K562 (cell line): ENCODE measurements at regions not wholly inside any gene's neighbourhood (a gene's known extent, or its start where the extent isn't known, plus 50 kb on each side); places are given as distances from the start of the nearest gene placed in this dataset.

Source experiments
- ATAC-seq: fragments of 200-7000 bp; cut with Tn5 transposase; 3 replicates; pipeline ENCODE4 v1.9.1; 2020; ENCODE audit warnings: moderate library complexity
- BruUV-seq: library from RNA; stranded (reverse); fragments of 400-500 nt; replicated peaks from 2 replicates; lab custom pipeline; 2021; lab: Mats Ljungman, UMichigan
- CTCF ChIA-PET: fragments of 300-600 bp; formaldehyde crosslinking; extraction: SDS; loops from one replicate; lab custom pipeline; 2021; ENCODE audit warnings: low intra/inter-chr PET ratio; lab: Yijun Ruan, JAX
- POLR2A ChIA-PET: fragments of 300-600, 350-650 bp; sonication (Branson Sonifier 250); formaldehyde crosslinking; extraction: SDS; loops from one replicate; lab custom pipeline; 2021; ENCODE audit warnings: antibody characterized with exemption, inconsistent platforms; lab: Yijun Ruan, JAX
- DNase-seq, 4 experiments: peaks; one replicate each; pipeline versions ENCODE4 v3.0.0 to v3.0.0-alpha.2; 2011 to 2018; ENCODE audit warnings: low spot score in 3 of 4, mixed read lengths in 3 of 4; ENCODE audit errors: extremely low read depth in 1 of 4
- FAIRE-seq: peaks from 2 replicates; lab custom pipeline; 2011; peaks lifted over from hg19 to GRCh38; lab: Jason Lieb, UNC
- H2AFZ ChIP-seq: 2 replicates; pipeline ENCODE4 v1.6.0; 2011; ENCODE audit warnings: low read depth, low read length, control low read depth, inconsistent platforms
- H3K27ac ChIP-seq: fragments of 200-600 bp; 3 replicates; pipeline ENCODE4 v1.8.0; 2011; ENCODE audit warnings: low read depth, mild to moderate bottlenecking, control low read depth, inconsistent platforms, low read length, moderate library complexity, mixed read lengths; ENCODE audit errors: extremely low read depth
- H3K27me3 ChIP-seq, 2 experiments: fragments of 300-600 bp in 1 of 2; 2 replicates in 1 of 2; 3 replicates in 1 of 2; pipeline versions ENCODE4 v1.6.0 to v1.8.0; 2011; ENCODE audit warnings: inconsistent platforms in 2 of 2, low read length in 2 of 2, mild to moderate bottlenecking in 1 of 2, mixed read lengths in 1 of 2, moderate library complexity in 1 of 2; ENCODE audit not compliant: control insufficient read depth in 2 of 2, insufficient read depth in 2 of 2
- H3K36me3 ChIP-seq: fragments of 300-600 bp; 3 replicates; pipeline ENCODE4 v1.8.0; 2011; ENCODE audit warnings: mild to moderate bottlenecking, low read length, inconsistent platforms; ENCODE audit not compliant: control insufficient read depth, insufficient read depth
- H3K4me1 ChIP-seq, 2 experiments: fragments of 200-600 bp in 1 of 2; replicated peaks in 1 of 2; 2 replicates in 1 of 2; 3 replicates in 1 of 2; pipeline versions ENCODE4 v1.5.1 to v1.8.0; 2011; ENCODE audit warnings: inconsistent platforms in 2 of 2, low read length in 2 of 2, mild to moderate bottlenecking in 1 of 2, mixed read lengths in 1 of 2, moderate library complexity in 1 of 2; ENCODE audit not compliant: control insufficient read depth in 2 of 2, insufficient read depth in 2 of 2
- H3K4me2 ChIP-seq: 2 replicates; pipeline ENCODE4 v1.6.1; 2011; ENCODE audit warnings: low read length, control low read depth, inconsistent platforms, mixed read lengths; ENCODE audit not compliant: insufficient read depth
- H3K4me3 ChIP-seq: fragments of 200-600 bp; sonication (generic), shearing (Covaris generic); 2 replicates; pipeline ENCODE4 v1.5.1; 2016; ENCODE audit warnings: control low read depth, inconsistent platforms
- H3K79me2 ChIP-seq: fragments of 200-600 bp; 3 replicates; pipeline ENCODE4 v1.8.0; 2011; ENCODE audit warnings: low read length, inconsistent platforms; ENCODE audit not compliant: control insufficient read depth, insufficient read depth
- H3K9ac ChIP-seq, 2 experiments: 2 replicates each; pipeline versions ENCODE4 v1.6.0 to v1.6.1; 2011; ENCODE audit warnings: low read depth in 2 of 2, low read length in 2 of 2, control low read depth in 1 of 2, inconsistent platforms in 1 of 2, mild to moderate bottlenecking in 1 of 2, mixed read lengths in 1 of 2; ENCODE audit not compliant: insufficient read depth in 1 of 2
- H3K9me1 ChIP-seq: one replicate; pipeline ENCODE4 v1.6.0; 2011; ENCODE audit warnings: inconsistent platforms, mild to moderate bottlenecking, low read length, moderate library complexity; ENCODE audit not compliant: control insufficient read depth, insufficient read depth
- H3K9me3 ChIP-seq: replicated peaks from 2 replicates; pipeline ENCODE4 v1.5.1; 2011; ENCODE audit warnings: low read depth, low read length, inconsistent platforms; ENCODE audit not compliant: control insufficient read depth, insufficient read depth
- H4K20me1 ChIP-seq: replicated peaks from 2 replicates; pipeline ENCODE4 v1.6.1; 2011; ENCODE audit warnings: low read length, inconsistent platforms, mixed read lengths; ENCODE audit not compliant: control insufficient read depth, insufficient read depth
- BRCA1 ChIP-seq, 2 experiments: fragments of 450-650 bp in 1 of 2; sonication (generic) in 1 of 2; formaldehyde crosslinking in 1 of 2; IDR thresholded peaks; 2 replicates each; pipeline versions ENCODE4 v1.5.0 to v1.6.1; 2017 to 2020; ENCODE audit warnings: mild to moderate bottlenecking in 1 of 2, missing genetic modification reagents in 1 of 2
- RREB1 ChIP-seq: fragments of 250-450 bp; sonication (Bioruptor Pico); IDR thresholded peaks from 2 replicates; pipeline ENCODE4 v1.4.0; 2020
- WGBS: fragments of 100-300 bp; shearing (Covaris generic); methylation state at CpG from one replicate; pipeline ENCODE4 v1.1.6; 2016; ENCODE audit warnings: low coverage, mixed read lengths; ENCODE audit not compliant: insufficient coverage; ENCODE audit errors: missing lambda C conversion rate; 5-methylcytosine and 5-hydroxymethylcytosine counted together
- in situ Hi-C: fragments of 300-500 bp; cut with MboI; formaldehyde crosslinking; loops from 4 replicates; pipeline ENCODE4 v1.15.0; 2018; ENCODE audit warnings: inconsistent platforms, mixed read lengths
- intact Hi-C: fragments of 100-400 bp; cut with micrococcal nuclease; formaldehyde crosslinking; loops from 2 replicates; pipeline ENCODE4 v1.14.2; 2022

GRCh38 chr22:49026494-49027367, 800.9 kb downstream of the BRD1 start:
- BruUV-seq = no TSS peak
- in situ Hi-C loops = loop anchor here (25.0 kb wide), 1 partner anchor 286 kb away; no protein-coding TSS in a partner anchor
- 0% methylated on average over 9 of the region's 12 CpGs for WGBS

More at GRCh38 chr22:49026494-49027367, 800.9 kb downstream of the BRD1 start:
- Histone ChIP-seq H2AFZ (no peak overlapping the region), H3K4me3 (no peak overlapping the region), H3K27me3 (peaks cover 0 to 11% of the 10 kb centered on the region in 2 experiments; a peak in 2 of 5 replicates), H3K9me1 (no peaks in the 10 kb centered on the region), H3K79me2 (no peaks in the 10 kb centered on the region), H3K36me3 (no peaks in the 10 kb centered on the region), H3K9me3 (no peaks in the 10 kb centered on the region), H3K9ac (no peak overlapping the region), H3K27ac (no peak overlapping the region), H4K20me1 (no peaks in the 10 kb centered on the region), H3K4me1 (no peaks in the 10 kb centered on the region), H3K4me2 (no peak overlapping the region)
- POLR2A ChIA-PET = no interaction called here
- ATAC-seq = no peak
- TF ChIP-seq RREB1 (CRISPR knock-in tag) = no peak
- no peak for TF ChIP-seq BRCA1 (IDR thresholded peaks at IDR 0.05)
- no peak for TF ChIP-seq BRCA1 (CRISPR knock-in tag; IDR thresholded peaks at IDR 0.05)
- DNase-seq = no peak
- no peak for FAIRE-seq
- intact Hi-C loops = no loop called here
- CTCF ChIA-PET = no interaction called here
